GM21737 (cell line): ENCODE measurements at regions not wholly inside any gene's neighbourhood (a gene's known extent, or its start where the extent isn't known, plus 50 kb on each side); places are given as distances from the start of the nearest gene placed in this dataset.

ENCODE experiments used
- ATAC-seq: cut with Tn5 transposase; IDR thresholded peaks from one replicate; pipeline ENCODE4 v1.9.1; 2021; ENCODE audit warnings: mild to moderate bottlenecking, moderate library complexity; ENCODE audit not compliant: unreplicated experiment

- ATAC-seq, result no peak
Observed at GRCh38 chr10:10503772-10504171, 513.9 kb upstream of the CELF2 start.

DNA sequence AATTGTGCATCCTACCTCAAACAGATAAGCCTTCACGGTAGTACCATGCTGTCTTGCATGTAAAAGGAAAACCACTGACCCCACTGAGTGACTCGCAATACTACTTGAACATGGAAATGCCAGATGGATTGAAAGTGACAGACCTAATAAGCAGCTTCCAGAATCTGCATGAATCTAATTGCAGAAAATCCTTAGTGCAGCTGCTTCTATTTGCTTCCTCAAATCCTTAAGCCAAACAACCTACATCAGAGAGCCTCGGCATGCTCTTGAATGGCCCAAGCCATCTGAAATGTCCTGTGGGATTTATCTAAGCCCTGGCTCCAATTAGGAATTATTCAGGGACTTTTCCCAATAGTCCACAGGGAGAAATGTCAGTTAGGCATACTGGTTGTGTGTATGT, 509.5 kb upstream of the CELF2 start:
- no peak for ATAC-seq

DNA sequence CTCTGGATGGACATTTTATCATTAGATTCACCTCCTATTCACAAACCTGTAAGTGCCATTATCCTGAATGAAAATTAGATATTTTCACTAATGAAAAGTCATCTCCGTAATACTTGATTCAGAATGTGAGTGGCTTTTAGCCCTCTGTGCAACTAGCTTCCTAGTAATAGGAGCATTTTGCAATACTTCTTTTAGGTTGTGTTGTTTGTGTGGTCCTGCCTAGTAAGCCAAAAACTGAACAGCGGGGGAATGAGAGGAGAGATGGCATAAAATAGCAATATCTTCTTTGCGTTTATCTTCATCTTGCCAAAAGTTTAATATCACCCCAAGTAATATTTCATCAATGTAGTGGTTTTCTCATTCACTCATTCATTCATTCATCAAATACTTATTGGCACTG, 507.5 kb upstream of the CELF2 start:
- ATAC-seq, result no peak

- ATAC-seq, result no peak
Observed at GRCh38 chr10:10513067-10513466, 504.6 kb upstream of the CELF2 start.

GRCh38 chr10:10513898-10514297, 503.8 kb upstream of the CELF2 start:
- no peak for ATAC-seq

GRCh38 chr10:10514797-10515196, 502.9 kb upstream of the CELF2 start:
- no peak for ATAC-seq

DNA sequence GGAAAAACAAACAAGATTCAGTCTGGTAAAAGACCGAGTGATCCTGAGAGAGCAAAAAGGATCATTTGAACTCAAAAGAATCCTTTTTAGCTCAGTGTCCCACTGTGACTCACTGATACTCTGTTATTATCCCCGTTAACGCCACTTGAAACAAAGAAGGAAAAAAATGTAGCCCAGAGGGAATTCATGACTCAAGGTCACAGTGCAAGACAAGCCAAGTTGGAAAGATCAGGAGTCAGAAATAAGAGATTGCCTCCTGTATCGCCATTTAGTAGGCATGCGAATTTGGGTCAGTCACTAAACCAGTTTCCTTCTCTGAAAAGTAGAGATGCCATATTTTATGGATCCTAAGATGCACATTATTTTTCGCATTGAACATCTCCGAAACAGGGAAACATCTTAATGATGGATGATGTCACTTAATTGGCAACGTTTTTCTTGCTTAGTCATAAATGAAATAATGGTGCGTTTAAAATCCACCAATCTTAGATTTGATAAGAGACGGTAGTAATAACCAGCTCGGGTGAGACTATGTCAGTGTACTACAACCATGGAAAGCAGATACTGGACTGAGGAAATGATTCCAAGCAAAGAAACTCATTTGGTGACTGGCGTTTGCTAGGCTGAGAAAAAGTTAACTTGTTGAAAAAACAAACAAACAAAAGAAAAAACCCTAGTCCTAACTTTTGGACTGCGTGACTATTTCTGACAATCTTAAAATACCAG, 502.0 kb upstream of the CELF2 start:
- ATAC-seq, result no peak

- no peak for ATAC-seq
Observed at GRCh38 chr10:10516346-10517130, 501.1 kb upstream of the CELF2 start.

DNA sequence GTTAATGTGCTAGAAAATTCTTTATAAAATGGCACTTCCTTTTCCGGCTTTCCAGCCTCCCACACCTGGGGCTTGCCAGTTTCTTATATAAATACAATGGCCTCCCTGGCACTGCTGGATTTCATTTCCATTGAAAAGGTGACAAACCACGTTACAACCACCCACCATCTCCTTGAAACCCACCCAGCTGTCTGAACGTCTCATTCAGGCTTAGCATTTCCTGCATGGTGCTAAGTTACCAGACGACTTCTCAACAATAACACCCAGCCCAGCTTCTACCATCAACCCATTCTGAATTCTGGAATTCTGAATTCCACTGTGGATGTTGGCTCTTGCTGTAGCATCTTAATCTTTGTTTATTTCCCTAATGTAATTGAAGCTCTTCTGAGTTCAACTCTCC, 499.8 kb upstream of the CELF2 start:
- ATAC-seq, result no peak

- ATAC-seq, result no peak
Observed at GRCh38 chr10:10519674-10520073, 498.0 kb upstream of the CELF2 start.

- ATAC-seq, result peak; percentile 88
Observed at GRCh38 chr10:10520491-10521385, 496.9 kb upstream of the CELF2 start.

DNA sequence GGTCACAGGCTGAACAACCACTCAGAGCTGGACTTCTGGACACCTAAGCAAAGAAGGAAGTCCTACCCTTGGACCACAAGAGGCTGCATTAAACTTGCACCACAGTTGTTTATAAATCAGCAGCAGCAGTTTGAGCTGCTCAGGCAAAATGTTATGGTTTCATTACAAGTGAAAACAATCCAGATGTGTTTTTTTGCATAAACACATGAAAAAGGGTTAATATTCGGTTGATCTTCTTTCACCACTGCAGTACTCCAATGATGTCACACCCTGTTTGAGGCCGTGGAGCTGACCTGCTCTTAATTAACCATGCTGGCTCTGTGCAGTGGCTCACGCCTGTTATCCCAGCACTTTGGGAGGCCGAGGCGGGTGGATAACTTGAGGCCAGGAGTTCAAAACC, 490.8 kb upstream of the CELF2 start:
- no peak for ATAC-seq

DNA sequence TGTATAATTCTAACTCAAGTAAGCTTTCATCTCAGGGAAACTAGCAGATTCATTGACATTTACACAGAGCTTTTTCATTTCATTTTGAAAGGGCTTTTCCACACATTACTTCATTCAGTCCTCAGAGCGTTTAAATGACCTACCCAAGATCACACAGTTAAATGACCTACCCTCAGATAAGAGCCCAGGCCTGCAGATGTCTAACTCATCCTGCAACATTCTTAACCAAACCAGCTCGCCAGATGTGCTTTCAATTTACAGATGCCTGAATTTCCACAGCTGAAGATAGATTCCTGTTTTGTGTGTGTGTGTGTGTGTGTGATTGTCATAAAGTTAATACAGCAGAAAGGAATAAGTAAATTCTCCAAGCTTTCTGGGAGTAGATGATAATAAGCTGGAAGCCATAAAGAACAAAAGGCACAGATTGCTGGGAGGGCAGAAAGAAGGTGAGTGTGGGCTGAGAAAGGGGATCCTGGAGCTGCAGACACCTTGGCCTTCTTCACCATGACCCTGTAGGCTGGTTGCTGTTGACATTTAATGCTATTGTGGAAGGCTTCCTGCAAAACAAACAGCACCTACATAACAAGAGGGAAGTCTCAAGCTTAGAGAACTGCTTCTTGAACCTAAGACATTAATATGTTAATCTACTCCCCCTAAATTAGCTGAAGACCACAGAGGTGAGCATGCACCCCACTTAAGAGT, 489.7 kb upstream of the CELF2 start:
- ATAC-seq, result no peak

- ATAC-seq, result no peak
Observed at GRCh38 chr10:10528563-10528910, 489.1 kb upstream of the CELF2 start.

DNA sequence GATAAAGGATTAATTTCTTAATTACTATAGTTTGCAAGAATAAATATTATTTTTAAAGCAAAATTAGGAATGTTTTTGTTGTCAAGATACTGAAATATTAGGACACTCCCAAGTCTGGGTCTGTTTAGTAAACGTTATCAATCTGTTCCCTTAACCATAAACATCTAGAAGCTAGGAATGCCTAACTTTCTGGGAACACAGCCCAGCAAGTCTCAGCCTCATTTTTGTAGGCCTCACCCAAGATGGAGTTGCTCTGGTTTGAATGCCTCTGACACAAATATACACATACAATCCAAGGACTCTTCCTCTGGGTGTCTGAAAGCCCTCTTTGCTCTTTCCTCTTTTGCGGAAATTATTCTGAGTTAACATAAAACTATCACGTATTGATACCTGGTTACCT, 487.4 kb upstream of the CELF2 start:
- ATAC-seq, result no peak

DNA sequence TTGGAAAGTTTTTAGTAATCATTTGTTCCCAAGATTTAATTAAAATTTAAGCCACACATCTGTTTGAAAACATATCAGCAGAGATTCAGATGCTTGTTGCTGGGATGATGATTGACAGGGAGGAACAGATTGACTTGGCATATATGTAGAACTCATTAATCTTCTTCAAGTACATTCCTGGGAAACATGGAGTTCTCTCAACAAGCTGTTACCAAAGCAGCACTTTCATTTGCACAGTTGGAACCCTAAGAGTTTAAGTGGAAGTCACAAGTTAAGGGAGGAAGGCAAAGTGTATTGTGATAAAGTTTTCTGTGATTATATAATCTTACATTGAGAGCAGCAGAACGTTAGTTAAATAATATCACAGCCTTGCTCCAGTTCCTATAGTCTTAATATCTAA, 485.4 kb upstream of the CELF2 start:
- ATAC-seq, result no peak

DNA sequence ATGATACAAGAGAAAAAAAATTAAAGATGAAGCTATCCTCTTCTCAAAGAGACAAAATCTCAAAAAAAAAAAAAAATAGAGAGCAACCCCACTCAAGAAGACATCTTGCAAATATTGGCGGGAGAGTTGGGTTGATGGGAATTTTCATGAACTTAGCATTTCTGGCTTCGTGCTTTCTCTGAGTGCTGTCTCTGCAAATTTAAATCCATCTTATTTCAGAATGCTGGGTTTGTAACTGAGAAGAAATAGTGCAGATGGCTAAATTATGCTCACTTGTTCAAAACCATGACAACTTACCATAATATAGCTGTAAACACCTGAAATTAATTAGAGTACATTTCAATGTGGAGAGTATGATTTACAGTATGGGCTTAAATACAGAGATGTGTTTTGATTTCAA, 484.8 kb upstream of the CELF2 start:
- ATAC-seq, result no peak

GRCh38 chr10:10533437-10533836, 484.2 kb upstream of the CELF2 start:
- ATAC-seq, result no peak

GRCh38 chr10:10538326-10538725, 479.3 kb upstream of the CELF2 start:
- no peak for ATAC-seq

GRCh38 chr10:10540398-10540797, 477.3 kb upstream of the CELF2 start:
- no peak for ATAC-seq

- no peak for ATAC-seq
Observed at GRCh38 chr10:10542477-10542876, 475.2 kb upstream of the CELF2 start.
